Spleen (tissue), 11 donors: ENCODE measurements at regions not wholly inside any gene's neighbourhood (a gene's known extent, or its start where the extent isn't known, plus 50 kb on each side); places are given as distances from the start of the nearest gene placed in this dataset.

ENCODE experiments used
- DNase-seq: peaks from one replicate; pipeline ENCODE4 v3.0.0-alpha.2; 2020
- H3K27ac ChIP-seq, 8 donors: fragments of 200-600 bp; sonication (generic) in 7 of 8; 1 replicate in 4 of 8; 2 replicates in 4 of 8; pipeline versions ENCODE4 v1.5.0 to v1.8.0; 2016 to 2021; ENCODE audit warnings: inconsistent platforms in 4 of 8, mild to moderate bottlenecking in 4 of 8, moderate library complexity in 1 of 8
- H3K27me3 ChIP-seq, 7 donors: fragments of 200-600 bp; sonication (generic) in 6 of 7; replicated peaks in 1 of 7; 1 replicate in 4 of 7; 2 replicates in 3 of 7; pipeline versions ENCODE4 v1.5.0 to v1.8.0; 2016 to 2021; ENCODE audit warnings: inconsistent platforms in 3 of 7, mild to moderate bottlenecking in 1 of 7
- H3K36me3 ChIP-seq, 6 donors: fragments of 200-600 bp; sonication (generic) in 5 of 6; 1 replicate in 4 of 6; 2 replicates in 2 of 6; pipeline versions ENCODE4 v1.5.0 to v1.8.0; 2016 to 2021; ENCODE audit warnings: inconsistent platforms in 2 of 6
- H3K4me1 ChIP-seq, 6 donors: fragments of 200-600 bp; sonication (generic) in 5 of 6; 1 replicate in 3 of 6; 2 replicates in 3 of 6; pipeline versions ENCODE4 v1.5.0 to v1.8.0; 2016 to 2021; ENCODE audit warnings: inconsistent platforms in 3 of 6
- H3K4me3 ChIP-seq, 8 donors: fragments of 200-600 bp; sonication (generic) in 7 of 8; 1 replicate in 4 of 8; 2 replicates in 4 of 8; pipeline versions ENCODE4 v1.5.0 to v1.8.0; 2016 to 2021; ENCODE audit warnings: inconsistent platforms in 4 of 8, mild to moderate bottlenecking in 4 of 8, moderate library complexity in 2 of 8
- H3K9me3 ChIP-seq, 8 donors: fragments of 200-600 bp; sonication (generic) in 7 of 8; 1 replicate in 4 of 8; 2 replicates in 4 of 8; pipeline versions ENCODE4 v1.5.0 to v1.8.0; 2016 to 2021; ENCODE audit warnings: inconsistent platforms in 4 of 8
- POLR2A ChIP-seq, 3 donors: fragments of 450-650 bp; IDR thresholded peaks; one replicate each; pipeline ENCODE4 v1.5.1; 2017; ENCODE audit warnings: antibody characterized with exemption in 3 of 3, mild to moderate bottlenecking in 1 of 3
- POLR2AphosphoS5 ChIP-seq, 3 donors: sonication (generic); formaldehyde crosslinking; IDR thresholded peaks; one replicate each; pipeline ENCODE4 v1.5.1; 2017; ENCODE audit warnings: antibody characterized with exemption in 3 of 3
- WGBS, 5 donors: extraction: QIAGEN DNeasy Blood & Tissue Kit in 3 of 5; methylation state at CpG; one replicate each; pipeline versions ENCODE4 v1.1.5 to v1.1.7; 2013 to 2018; 5-methylcytosine and 5-hydroxymethylcytosine counted together
- intact Hi-C: fragments of 100-400 bp; cut with DNase I; formaldehyde crosslinking; loops from one replicate; pipeline ENCODE4 v1.15.0; 2023; ENCODE audit warnings: low total_unique reads
- TF ChIP-seq, protein P1 (sequence below), 11 experiments: fragments of 200-600 bp in 7 of 11; fragments of 450-650 bp in 4 of 11; sonication (generic) in 4 of 11; IDR thresholded peaks in 8 of 11; conservative IDR thresholded peaks in 3 of 11; 1 replicate in 7 of 11; 2 replicates in 4 of 11; pipeline versions ENCODE4 v1.4.0 to v1.8.0; 2016 to 2021; ENCODE audit warnings: antibody characterized with exemption in 11 of 11, inconsistent platforms in 4 of 11, mild to moderate bottlenecking in 1 of 11
- donor health status: healthy with polysubstance abuse.
- donor health status: DM: no; HTN: no; CAD: no; lungs with moderate emphysema.
- donor health status: DM: no; HTN: no; CAD: no.
- donor health status: Bipolar disorder and iron deficiency.
- donor health status: healthy.
- donor health status: DM: no; HTN: no; CAD: no.
- donor health status: DM: yes; HTN: yes; CAD: no.

DNA sequence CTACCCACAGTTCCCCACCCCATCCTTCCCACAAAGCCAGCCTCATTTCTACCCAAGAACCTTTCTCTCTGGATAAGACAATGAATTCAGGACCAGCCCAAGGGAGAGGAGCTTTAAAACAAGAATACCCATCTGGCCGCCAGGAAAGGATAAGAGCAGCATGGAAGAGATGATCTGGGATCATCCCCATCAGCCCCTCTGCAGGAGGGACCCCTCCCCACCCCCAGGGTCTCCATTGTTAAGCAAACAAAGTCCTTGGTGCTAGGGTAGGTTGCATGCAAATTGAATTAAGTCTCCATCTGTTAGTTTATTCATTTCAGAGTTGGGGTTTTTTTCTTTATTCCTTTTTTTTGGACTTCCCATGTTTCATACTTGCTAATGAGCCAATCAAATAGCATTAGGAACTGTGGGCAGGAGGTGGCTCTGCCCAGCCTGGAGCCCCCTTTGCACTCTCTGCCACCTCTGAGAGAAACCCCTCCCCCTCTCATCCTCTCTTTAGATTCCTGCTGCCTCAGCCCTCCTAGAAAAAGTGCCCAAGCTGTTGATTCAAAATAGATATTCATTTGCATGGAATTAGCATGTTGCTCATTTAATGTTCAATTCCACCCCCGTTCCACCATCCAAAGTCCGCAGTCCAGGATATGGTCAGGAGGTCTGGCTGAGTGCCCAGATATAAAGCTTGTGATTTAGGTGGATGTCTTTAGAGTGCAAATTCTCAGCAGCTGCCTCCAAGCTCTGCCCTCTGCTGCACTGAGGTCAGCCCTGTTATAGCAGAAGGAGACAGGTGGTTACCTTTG lies 138.5 kb upstream of the NCAM1 start:
- H3K4me3 ChIP-seq, result no peak overlapping the region
- WGBS, 5 donors, result 29 to 45% (median 34%) methylated on average over 3 of the region's 3 CpGs
- no peak overlapping the region for H3K27ac ChIP-seq
- TF ChIP-seq POLR2A (IDR thresholded peaks at IDR 0.05) (no peak), POLR2AphosphoS5 (IDR thresholded peaks at IDR 0.05) (no peak)
- TF ChIP-seq, protein P1, sequence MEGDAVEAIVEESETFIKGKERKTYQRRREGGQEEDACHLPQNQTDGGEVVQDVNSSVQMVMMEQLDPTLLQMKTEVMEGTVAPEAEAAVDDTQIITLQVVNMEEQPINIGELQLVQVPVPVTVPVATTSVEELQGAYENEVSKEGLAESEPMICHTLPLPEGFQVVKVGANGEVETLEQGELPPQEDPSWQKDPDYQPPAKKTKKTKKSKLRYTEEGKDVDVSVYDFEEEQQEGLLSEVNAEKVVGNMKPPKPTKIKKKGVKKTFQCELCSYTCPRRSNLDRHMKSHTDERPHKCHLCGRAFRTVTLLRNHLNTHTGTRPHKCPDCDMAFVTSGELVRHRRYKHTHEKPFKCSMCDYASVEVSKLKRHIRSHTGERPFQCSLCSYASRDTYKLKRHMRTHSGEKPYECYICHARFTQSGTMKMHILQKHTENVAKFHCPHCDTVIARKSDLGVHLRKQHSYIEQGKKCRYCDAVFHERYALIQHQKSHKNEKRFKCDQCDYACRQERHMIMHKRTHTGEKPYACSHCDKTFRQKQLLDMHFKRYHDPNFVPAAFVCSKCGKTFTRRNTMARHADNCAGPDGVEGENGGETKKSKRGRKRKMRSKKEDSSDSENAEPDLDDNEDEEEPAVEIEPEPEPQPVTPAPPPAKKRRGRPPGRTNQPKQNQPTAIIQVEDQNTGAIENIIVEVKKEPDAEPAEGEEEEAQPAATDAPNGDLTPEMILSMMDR (IDR thresholded peaks at IDR 0.05 in 8 of 11, conservative IDR thresholded peaks at IDR 0.05 in 3 of 11), result no peak
- peaks cover 0 to 10% (median 0%) of the 10 kb centered on the region in 7 donors for H3K27me3 ChIP-seq
- no peaks in the 10 kb centered on the region for H3K4me1 ChIP-seq
- no peaks in the 10 kb centered on the region for H3K36me3 ChIP-seq
- H3K9me3 ChIP-seq, result peaks cover 0 to 9% (median 0%) of the 10 kb centered on the region in 8 donors
- no peak for DNase-seq
- intact Hi-C loops, result no loop called here

- Histone ChIP-seq H3K27me3 (peaks cover 0 to 10% (median 0%) of the 10 kb centered on the region in 7 donors), H3K4me3 (no peak overlapping the region), H3K9me3 (peaks cover 0 to 9% (median 0%) of the 10 kb centered on the region in 8 donors), H3K36me3 (no peaks in the 10 kb centered on the region), H3K4me1 (no peaks in the 10 kb centered on the region), H3K27ac (no peak overlapping the region)
- no peak for DNase-seq
- WGBS, 5 donors, result 57 to 73% (median 62%) methylated on average over 3 of the region's 3 CpGs
- intact Hi-C loops, result no loop called here
- TF ChIP-seq POLR2A (IDR thresholded peaks at IDR 0.05) (no peak), POLR2AphosphoS5 (IDR thresholded peaks at IDR 0.05) (no peak)
- TF ChIP-seq, protein P1 (IDR thresholded peaks at IDR 0.05 in 8 of 11, conservative IDR thresholded peaks at IDR 0.05 in 3 of 11), result no peak
Measured at GRCh38 chr11:112826026-112826425, 135.2 kb upstream of the NCAM1 start.

DNA sequence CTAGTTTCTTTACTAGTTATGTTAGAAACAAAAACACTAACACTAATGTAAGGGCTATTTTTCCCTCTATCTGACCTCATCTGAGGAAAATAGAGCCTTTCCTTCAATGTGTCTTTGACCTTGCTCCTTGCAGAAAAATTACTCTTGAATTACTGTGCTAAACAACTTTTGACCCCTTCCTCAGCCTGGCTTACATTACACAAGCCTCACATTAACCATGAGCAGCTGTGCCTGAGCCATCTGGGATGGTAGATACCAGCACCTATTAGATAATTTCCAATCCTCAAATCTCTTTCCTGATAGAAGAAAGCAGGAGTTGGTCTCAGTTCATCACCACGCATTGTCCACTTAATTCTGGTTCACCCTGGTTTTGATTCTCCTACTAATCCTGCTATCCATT lies 134.4 kb upstream of the NCAM1 start:
- TF ChIP-seq POLR2AphosphoS5 (IDR thresholded peaks at IDR 0.05) (no peak), POLR2A (IDR thresholded peaks at IDR 0.05) (no peak)
- TF ChIP-seq, protein P1 (IDR thresholded peaks at IDR 0.05 in 8 of 11, conservative IDR thresholded peaks at IDR 0.05 in 3 of 11), result no peak
- H3K4me3 ChIP-seq, result no peak overlapping the region
- peaks cover 0 to 10% (median 0%) of the 10 kb centered on the region in 7 donors for H3K27me3 ChIP-seq
- H3K9me3 ChIP-seq, result peaks cover 0 to 9% (median 0%) of the 10 kb centered on the region in 8 donors
- H3K36me3 ChIP-seq, result no peaks in the 10 kb centered on the region
- intact Hi-C loops, result no loop called here
- DNase-seq, result no peak
- no peak overlapping the region for H3K27ac ChIP-seq
- no peaks in the 10 kb centered on the region for H3K4me1 ChIP-seq
- WGBS, 5 donors, result 87 to 97% (median 91%) methylated on average over 1 of the region's 1 CpG

DNA sequence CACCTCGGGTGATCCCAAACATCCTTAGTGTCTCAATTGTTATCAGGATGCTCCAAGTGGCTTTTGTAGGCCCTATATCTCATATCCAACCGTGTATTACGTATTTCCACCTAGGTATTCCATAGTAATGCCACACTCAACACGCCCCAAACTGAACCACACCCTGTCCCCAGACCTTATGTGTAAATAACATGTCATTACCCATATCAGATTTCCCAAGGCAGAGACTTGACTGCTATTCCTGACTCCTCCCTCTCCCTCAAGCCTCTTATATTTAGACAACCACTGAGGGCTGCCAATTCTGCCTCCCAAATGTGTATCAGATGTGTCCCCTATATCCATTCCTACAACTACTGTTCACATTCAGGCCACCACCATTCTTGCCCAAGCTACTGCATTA lies 132.8 kb upstream of the NCAM1 start:
- Histone ChIP-seq H3K4me3 (no peak overlapping the region), H3K27me3 (peaks cover 0 to 3% (median 0%) of the 10 kb centered on the region in 7 donors), H3K4me1 (no peaks in the 10 kb centered on the region), H3K9me3 (peaks cover 0 to 9% (median 0%) of the 10 kb centered on the region in 8 donors), H3K36me3 (no peaks in the 10 kb centered on the region), H3K27ac (no peak overlapping the region)
- 67 to 86% (median 81%) methylated on average over 4 of the region's 4 CpGs for WGBS, 5 donors
- no peak for TF ChIP-seq POLR2A (IDR thresholded peaks at IDR 0.05)
- TF ChIP-seq POLR2AphosphoS5 (IDR thresholded peaks at IDR 0.05), result no peak
- TF ChIP-seq, protein P1 (IDR thresholded peaks at IDR 0.05 in 8 of 11, conservative IDR thresholded peaks at IDR 0.05 in 3 of 11), result no peak
- intact Hi-C loops, result no loop called here
- no peak for DNase-seq
